ENCODE measurements at regions not wholly inside any gene's neighbourhood (a gene's known extent, or its start where the extent isn't known, plus 50 kb on each side); places are given as distances from the start of the nearest gene placed in this dataset.

GRCh38 chr20:41887500-41887899 is 269.3 kb upstream of the CHD6 start:
- no peak for DNase-seq

- no peak for DNase-seq
These were observed 263.4 kb upstream of the CHD6 start for GRCh38 chr20:41881466-41882046.

- no peak for DNase-seq
These were observed 260.9 kb upstream of the CHD6 start for GRCh38 chr20:41879123-41879522.

GRCh38 chr20:41877911-41878310 is 259.7 kb upstream of the CHD6 start:
- no peak for DNase-seq

GRCh38 chr20:41874658-41875057 is 256.5 kb upstream of the CHD6 start:
- no peak for DNase-seq

- DNase-seq, result no peak
These were observed 254.8 kb upstream of the CHD6 start for GRCh38 chr20:41872930-41873329.

- DNase-seq, result no peak
These were observed 252.8 kb upstream of the CHD6 start for GRCh38 chr20:41870869-41871462.

GRCh38 chr20:41869261-41869660 is 251.1 kb upstream of the CHD6 start:
- DNase-seq, result no peak

- DNase-seq, result no peak
These were observed 247.8 kb upstream of the CHD6 start for GRCh38 chr20:41865938-41866337.

GRCh38 chr20:41862476-41862875 is 244.3 kb upstream of the CHD6 start:
- DNase-seq, result no peak

- DNase-seq, result no peak
These were observed 243.7 kb upstream of the CHD6 start for GRCh38 chr20:41861772-41862422.

- DNase-seq, result no peak
These were observed 236.6 kb upstream of the CHD6 start for GRCh38 chr20:41854765-41855164.

GRCh38 chr20:41853806-41854205 is 235.6 kb upstream of the CHD6 start:
- no peak for DNase-seq

- DNase-seq, result no peak
These were observed 230.0 kb upstream of the CHD6 start for GRCh38 chr20:41848180-41848579.

- DNase-seq, result no peak
These were observed 219.6 kb upstream of the CHD6 start for GRCh38 chr20:41837669-41838224.

GRCh38 chr20:41833739-41834138 is 215.6 kb upstream of the CHD6 start:
- no peak for DNase-seq

- DNase-seq, result no peak
These were observed 212.5 kb upstream of the CHD6 start for GRCh38 chr20:41830702-41831101.

GRCh38 chr20:41819436-41819835 is 201.3 kb upstream of the CHD6 start:
- DNase-seq, result no peak

GRCh38 chr20:41818991-41819390 is 200.8 kb upstream of the CHD6 start:
- DNase-seq, result no peak

- no peak for DNase-seq
These were observed 200.2 kb upstream of the CHD6 start for GRCh38 chr20:41818369-41818768.

GRCh38 chr20:41811456-41811855 is 193.3 kb upstream of the CHD6 start:
- DNase-seq, result no peak

GRCh38 chr20:41800040-41800439 is 181.9 kb upstream of the CHD6 start:
- no peak for DNase-seq

GRCh38 chr20:41798930-41799502 is 180.8 kb upstream of the CHD6 start:
- no peak for DNase-seq

Measured in amygdala (tissue), 56 donors.